ENCODE measurements at regions not wholly inside any gene's neighbourhood (a gene's known extent, or its start where the extent isn't known, plus 50 kb on each side); places are given as distances from the start of the nearest gene placed in this dataset.
A peak's percentile ranks its signal among the peaks of the same experiment; 100 is the strongest.

DNA sequence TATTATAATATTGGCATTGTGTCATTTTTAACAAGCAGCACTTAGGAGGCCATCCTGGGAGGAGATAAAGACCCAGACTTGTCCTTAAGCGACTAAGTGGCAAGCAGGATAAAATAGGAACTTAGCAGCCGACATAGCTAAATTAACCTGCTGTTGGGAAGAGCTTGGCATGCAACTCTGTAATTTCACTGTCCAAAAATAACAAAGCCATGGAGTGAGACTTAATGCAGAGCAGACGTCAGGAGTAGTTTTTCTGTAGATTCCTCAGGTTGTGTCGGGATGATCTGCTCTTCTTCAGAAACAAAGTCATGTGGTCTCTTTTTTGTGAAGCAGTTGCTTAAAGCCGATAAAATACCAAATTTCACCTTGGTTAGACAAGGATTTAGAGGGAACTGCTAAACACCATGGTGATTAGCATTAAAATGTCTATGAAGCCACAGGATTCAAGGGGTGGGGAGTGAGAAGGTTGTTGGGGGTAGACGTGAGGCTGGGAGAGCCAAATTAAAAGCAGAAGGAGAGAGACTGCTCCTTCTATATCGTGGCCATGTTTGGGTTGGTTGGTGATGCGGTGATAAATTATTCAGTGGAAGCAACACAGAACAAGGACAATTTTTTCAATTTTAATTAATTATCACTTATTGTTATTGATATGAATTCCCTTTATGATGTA lies 303.0 kb downstream of the CSNK1G3 start:
- DNase-seq (ENCODE audit: low read depth in 2 of 2) = peak; percentile 57 to 59

DNA sequence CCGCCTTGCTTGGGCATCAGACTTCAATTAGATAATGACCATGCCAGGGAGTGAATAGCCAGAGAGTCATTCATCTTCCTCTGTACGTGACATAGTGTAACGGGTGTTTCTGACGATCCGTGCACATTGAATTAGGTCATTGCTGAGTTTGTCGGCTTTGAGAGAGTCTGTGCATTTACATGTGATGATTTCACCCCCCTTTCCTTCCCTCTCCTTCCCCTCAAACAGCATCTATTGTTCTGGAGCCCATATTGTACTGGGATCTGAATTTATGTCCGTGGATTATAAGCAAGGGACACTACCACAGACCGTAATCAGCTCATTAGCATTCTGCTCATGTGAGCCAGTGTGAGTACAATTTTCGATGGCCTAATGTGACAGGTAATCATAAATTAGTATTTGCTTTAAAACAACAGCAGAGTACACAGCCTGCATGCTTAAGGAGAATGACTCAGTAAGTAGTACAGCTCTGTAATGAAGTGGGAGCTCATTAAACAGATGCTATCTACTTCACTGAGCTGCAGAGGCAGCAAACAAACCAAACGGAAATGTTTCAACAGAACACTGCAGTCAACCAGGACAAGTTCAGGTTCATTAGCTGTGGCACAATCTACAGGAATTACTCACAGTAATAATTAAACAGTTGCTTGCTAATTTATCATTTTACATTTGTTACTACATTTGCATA lies 302.1 kb downstream of the CSNK1G3 start:
- DNase-seq (ENCODE audit: low read depth in 2 of 2) = peak; percentile 50 to 56

GRCh38 chr5:123813264-123813663 lies 301.3 kb downstream of the CSNK1G3 start:
- no peak for DNase-seq (ENCODE audit: low read depth in 2 of 2)

- no peak for DNase-seq (ENCODE audit: low read depth in 2 of 2)
Observed at GRCh38 chr5:123811831-123812230, 299.9 kb downstream of the CSNK1G3 start.

DNA sequence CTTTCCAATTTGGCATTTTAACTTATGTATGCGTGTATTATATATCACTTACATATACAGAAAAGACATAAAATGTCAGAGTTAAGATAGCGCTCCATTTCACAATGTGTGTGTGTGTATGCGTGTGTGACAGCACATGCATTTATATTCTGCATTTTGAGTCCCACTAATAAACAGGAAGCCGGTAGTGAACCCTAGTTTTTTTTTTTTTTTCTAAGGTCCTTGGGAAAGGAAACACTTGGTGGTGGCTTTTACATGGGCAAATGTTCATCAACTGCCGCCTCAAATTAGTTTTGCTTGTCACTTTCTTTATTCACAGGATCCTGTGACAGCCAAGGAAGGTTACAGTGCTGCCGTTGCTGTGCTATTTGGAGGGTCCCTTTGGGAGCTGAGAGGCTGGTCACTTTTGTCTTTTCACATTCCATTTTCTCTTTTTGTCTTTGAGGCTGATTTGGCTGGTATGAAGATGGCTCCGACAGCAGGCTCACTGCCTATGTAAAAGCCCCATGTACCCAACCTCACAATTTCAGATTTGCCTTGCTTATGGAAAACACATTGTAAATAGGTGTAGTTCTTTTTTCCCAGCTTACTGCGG lies 298.9 kb downstream of the CSNK1G3 start:
- no peak for DNase-seq (ENCODE audit: low read depth in 2 of 2)

DNA sequence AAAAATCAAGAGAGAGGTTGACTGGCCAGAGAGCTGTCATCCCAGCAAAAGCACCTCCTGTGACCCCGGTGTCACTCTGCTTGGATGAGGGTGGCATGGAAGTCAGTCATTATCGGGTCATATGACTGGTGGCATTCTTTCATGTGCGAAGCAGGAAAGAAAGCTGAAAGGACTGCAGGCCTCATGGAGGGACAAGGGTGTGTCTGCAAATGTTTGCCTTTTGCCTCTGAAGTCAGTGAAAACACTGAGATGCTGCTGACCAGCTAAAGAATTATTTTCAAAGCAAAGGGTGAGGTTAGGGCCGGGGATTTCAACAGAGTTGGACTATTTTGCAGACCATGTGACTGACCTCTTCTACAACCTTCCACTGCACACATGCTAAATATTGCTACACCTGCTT lies 298.3 kb downstream of the CSNK1G3 start:
- DNase-seq (ENCODE audit: low read depth in 2 of 2) = no peak

DNA sequence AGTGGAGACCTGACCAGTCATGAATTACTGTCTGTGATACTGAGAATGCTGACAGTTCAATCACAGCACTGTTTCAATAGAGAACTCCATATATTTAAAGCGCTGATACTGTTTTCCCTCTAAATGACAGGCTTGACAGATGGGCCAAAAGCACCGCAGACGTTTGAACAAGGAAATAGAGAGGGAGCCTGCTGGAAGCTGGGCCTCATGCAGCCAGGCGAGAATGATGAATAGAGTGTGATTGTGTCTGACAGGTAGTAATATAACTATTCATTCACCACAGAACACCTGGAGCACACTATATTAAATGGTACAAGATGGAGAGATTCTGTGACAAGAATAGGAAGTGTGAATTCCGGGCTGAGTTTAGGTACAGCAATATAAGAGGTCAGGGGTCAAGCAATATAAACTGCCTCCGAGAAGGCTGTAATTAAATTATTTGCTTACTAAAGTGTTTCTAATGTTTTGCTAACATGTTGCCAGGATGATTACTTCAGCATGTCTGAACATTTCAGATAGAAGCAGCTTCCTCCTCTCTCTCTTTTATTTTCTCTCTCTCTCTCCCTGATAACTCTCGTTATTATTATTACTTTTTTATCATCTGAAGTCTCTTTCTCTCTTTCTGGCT lies 297.7 kb downstream of the CSNK1G3 start:
- no peak for DNase-seq (ENCODE audit: low read depth in 2 of 2)

DNA sequence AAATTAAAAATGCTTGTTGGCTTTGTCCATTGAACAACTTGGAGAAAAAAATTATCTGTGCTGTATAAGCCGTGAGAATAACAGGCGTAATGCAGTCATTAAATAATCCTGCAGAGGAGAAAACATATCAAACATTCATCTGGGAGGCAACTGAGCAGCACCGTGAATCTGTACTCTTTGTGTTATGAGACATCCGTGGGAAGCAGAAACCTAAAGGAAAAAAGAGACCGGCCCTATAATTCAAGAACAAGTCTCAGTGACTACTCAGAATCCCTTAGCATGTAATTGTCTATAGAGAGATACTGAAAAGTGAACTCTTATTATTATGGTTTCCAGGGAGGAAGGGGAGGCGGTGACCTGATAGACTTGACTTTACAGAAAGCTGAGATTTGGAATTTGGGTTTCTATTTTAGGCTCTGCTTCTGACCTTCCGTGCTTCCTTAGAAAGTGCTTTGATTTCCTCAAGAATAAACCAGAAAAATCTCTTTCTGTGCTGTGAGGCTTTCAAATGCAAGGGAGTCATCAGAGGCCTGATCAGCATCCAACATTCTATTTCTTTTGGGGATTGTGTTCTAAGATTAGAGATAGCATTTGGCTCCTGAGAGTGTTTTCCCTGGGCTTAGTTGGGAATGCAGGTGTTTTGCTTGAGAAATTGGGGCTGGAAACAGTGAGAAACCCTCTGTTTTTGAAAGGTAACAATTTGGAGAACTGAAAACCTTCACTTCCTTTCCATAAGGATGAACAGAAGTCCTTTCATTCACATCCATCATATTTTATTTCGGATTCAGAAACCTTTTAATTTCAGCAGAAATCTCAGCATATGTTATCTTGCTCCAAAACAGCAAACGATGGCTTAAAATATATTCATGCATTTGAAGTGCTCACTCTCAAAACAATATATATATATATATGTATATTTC lies 296.7 kb downstream of the CSNK1G3 start:
- DNase-seq (ENCODE audit: low read depth in 2 of 2) = no peak

DNA sequence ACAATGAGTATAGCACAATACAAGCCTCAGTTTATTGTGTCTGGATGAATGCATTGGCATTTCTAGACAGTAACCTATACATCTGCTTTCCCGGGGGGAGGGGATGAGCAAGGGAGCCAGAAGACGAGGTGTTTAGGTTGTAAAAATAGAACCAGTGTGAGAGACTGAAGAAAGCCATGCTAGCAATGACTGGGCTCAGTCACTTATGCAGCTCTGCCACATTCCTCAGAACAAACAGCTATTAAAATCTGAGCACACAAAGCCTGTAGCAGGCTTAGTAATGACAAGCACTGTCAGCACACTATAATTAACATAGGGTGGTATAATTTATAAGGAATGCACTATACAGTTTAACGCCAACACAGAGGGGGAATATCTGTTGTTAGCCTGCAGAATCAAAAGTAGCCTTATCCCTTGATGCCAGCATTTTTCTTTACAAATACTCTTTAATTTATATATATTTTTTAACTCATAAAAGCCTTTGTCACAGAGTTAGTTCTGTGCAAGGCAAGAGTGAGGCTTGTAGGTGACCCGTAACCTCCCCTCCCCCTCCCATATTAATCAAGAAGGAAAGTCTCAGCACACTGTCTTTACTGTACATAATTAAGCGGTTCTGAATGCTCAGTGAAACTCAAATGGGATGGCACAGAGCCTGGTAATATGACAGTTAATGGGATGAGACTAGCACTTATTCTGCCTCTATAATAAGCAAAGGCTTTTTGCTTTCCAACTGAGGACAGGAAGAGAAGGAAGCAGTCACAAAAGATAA lies 295.4 kb downstream of the CSNK1G3 start:
- peak; percentile 73 to 75 for DNase-seq (ENCODE audit: low read depth in 2 of 2)

DNA sequence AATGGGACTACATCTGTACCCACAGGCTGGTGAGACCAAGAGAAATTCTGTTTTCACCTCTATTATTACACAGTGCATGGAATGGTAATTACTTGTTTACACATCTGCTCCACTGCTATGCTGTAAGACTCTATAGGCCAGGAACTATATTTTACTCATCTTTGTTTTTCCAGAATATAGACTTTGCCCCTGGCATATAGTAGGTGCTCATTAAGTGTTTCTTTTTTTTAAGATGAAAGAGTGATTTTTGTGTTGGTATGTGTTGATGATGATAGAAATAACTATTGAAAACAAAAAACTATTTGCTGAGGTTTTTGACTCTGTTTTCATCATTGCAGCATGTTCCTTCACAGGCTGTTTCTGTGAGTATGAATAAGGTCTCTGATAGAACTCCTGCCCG lies 294.7 kb downstream of the CSNK1G3 start:
- DNase-seq (ENCODE audit: low read depth in 2 of 2) = no peak

DNA sequence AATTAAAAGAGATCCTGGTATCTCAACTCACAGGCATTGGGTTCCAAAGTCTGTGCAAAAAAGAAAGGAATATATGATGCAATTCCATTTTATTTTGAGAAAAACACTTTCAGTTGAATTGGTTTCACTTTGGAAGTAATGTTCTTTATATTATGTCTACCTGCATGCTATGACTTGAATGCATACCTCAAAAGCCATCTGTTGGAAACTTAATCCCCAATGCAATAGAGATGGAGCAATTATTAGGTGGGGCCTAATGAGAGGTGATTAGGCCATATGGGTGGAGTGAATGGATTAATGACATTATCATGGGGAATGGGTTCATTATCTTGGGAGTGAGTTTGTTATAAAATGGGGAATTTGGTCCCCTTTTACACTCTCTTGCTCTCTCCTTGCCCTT lies 293.3 kb downstream of the CSNK1G3 start:
- DNase-seq (ENCODE audit: low read depth in 2 of 2) = no peak

- DNase-seq (ENCODE audit: low read depth in 2 of 2) = no peak
Observed at GRCh38 chr5:123803359-123803758, 291.4 kb downstream of the CSNK1G3 start.

GRCh38 chr5:123802298-123802951 lies 290.4 kb downstream of the CSNK1G3 start:
- DNase-seq (ENCODE audit: low read depth in 2 of 2) = no peak

- no peak for DNase-seq (ENCODE audit: low read depth in 2 of 2)
Observed at GRCh38 chr5:123800640-123801039, 288.7 kb downstream of the CSNK1G3 start.

DNA sequence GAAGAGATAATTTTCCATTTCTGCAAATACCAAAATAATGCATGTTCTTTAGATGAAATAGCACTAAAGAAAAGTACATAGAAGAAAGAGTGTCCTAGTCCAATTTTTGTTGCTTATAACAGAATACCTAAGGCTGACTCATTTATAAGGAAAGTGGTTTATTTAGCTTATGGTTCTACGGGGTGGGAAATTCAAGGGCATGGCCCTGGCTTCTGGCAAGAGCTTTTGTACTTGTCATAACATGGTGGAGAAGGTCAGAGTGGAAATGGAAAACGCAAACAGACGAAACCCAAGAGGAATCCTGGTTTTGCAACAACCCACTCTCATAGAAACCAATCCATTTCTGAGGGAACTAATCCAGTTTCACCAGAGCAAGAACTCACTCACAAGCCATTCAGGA lies 283.7 kb downstream of the CSNK1G3 start:
- DNase-seq (ENCODE audit: low read depth in 2 of 2) = no peak

GRCh38 chr5:123790226-123790625 lies 278.2 kb downstream of the CSNK1G3 start:
- DNase-seq (ENCODE audit: low read depth in 2 of 2) = no peak

DNA sequence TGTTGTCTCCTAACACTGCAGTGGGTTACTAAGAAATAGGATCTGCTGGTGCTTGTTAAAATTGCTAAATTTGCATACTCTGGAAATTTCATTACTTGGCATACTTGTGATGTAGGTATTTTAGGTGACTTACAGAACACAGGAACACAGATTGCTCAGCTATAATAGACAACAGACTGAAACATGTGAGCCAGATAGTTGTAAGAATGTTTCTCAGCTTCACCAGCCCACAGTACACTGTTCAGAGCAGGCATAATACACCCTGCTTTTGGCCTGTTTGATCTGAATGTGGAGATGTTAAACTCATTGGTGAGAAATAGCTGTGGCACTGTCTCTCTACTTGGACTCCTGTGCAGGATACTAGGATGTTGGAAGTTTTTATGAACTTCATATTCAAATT lies 275.7 kb downstream of the CSNK1G3 start:
- no peak for DNase-seq (ENCODE audit: low read depth in 2 of 2)

DNA sequence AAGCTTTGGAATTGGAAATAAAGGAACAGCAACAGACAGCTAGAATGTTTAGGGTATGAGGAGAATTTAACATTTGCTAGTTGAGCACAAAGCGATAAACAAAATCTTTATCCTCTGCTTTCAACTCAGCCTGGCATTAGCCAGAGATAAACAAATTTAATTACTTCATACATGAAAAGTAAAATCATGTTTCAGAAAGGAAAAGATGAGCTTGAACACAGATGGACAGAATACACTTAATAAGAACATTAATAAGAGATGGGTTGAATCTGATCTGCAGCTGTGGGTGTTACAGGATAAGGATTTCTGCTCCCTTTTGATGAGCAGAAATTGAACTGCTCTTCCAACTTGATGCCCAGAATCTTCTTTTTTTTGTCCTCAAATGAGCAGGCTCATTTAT lies 275.2 kb downstream of the CSNK1G3 start:
- DNase-seq (ENCODE audit: low read depth in 2 of 2) = no peak

GRCh38 chr5:123786411-123786810 lies 274.4 kb downstream of the CSNK1G3 start:
- DNase-seq (ENCODE audit: low read depth in 2 of 2) = no peak

Data from fibroblast of skin of left quadriceps (primary cell).